ENCODE measurements at regions not wholly inside any gene's neighbourhood (a gene's known extent, or its start where the extent isn't known, plus 50 kb on each side); places are given as distances from the start of the nearest gene placed in this dataset.

DNA sequence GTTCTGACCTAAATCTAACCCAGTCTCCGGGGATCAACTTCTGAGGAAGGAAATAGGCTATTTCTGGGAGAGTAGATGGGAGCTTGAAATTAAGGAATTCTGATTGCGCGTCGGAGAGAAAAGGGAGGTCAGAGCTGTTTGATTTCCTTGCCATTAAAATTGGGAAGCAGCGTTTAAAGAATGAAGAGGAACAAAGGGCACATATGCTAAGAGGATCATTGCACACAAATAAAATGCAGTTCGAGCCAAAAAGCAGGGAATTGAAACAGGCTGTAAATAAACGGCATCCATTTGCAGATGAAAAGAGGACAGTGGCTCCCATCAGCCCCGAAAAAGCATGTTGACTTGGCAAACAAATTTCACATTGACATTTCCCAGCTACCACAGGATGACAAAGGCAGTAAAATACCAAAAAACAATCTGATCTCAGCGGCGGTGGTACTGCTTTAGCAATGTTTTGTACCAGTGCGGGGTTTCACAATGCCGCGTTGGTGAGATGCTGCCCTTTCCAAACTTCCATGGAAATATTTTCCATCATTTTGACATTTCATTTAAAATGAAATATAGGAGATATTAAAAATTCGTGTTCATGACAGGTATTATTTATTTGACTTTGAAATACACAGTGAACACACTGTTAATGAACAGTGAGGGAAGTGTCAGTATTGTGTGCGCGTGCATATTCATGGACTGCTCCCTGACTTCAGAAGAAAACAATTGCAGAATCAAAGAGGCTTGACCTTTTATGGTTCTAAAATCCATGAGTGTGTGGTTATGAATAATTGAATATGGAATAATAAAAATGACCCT lies 108.8 kb downstream of the SQOR start:
- Histone ChIP-seq H3K4me2 (ENCODE audit: low read length) (no peak overlapping the region), H3K4me1 (ENCODE audit: control insufficient read depth, insufficient read depth, low read length) (no peaks in the 10 kb centered on the region), H3K9ac (ENCODE audit: low read depth, low read length) (no peak overlapping the region), H3K9me3 (replicated peaks; ENCODE audit: low read length) (no peaks in the 10 kb centered on the region), H3K27me3 (ENCODE audit: control insufficient read depth, insufficient read depth, low read length) (no peaks in the 10 kb centered on the region), H3K4me3 (ENCODE audit: low read length) (no peak overlapping the region), H3K36me3 (ENCODE audit: insufficient read depth, low read length) (no peaks in the 10 kb centered on the region)

DNA sequence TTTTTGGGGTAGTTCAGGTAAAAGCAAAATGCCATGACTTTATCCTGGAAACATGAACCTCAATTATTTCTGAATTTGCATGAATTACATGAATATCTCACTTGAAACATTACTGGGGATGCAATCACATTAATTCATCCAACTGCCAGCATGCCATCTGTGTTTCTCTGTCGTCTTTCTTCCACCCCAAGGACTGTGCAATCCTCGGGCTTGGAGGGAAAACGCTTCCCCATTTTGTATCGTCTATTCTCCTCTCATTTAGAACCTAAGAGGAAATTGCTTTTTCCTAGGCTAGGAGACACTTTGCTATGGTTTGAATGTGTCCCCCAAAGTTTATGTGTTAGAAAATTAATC lies 109.4 kb downstream of the SQOR start:
- Histone ChIP-seq H3K4me3 (ENCODE audit: low read length) (no peak overlapping the region), H3K4me2 (ENCODE audit: low read length) (no peak overlapping the region), H3K4me1 (ENCODE audit: control insufficient read depth, insufficient read depth, low read length) (no peaks in the 10 kb centered on the region), H3K9me3 (replicated peaks; ENCODE audit: low read length) (no peaks in the 10 kb centered on the region), H3K27me3 (ENCODE audit: control insufficient read depth, insufficient read depth, low read length) (no peaks in the 10 kb centered on the region), H3K36me3 (ENCODE audit: insufficient read depth, low read length) (no peaks in the 10 kb centered on the region), H3K9ac (ENCODE audit: low read depth, low read length) (no peak overlapping the region)

DNA sequence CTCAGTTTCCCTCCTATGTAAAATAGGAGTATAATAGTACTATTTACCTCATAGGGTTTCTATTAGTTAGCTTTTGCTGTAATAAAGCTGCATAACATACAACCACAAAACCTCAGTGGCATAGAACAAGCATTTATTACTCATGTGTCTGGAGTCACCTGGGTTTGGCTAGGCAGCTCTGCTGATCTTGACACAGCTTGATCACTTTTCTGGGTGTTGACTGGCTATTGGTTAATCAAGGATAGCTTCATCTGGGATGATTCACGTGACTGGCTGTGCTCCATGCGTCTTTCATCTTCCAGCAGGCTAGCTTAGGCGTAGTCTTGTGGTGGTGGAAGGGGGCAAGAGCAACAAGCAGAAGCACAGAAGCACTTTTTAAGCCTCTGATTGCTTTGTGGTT lies 112.6 kb downstream of the SQOR start:
- no peak overlapping the region for H3K4me3 ChIP-seq (ENCODE audit: low read length)
- H3K9ac ChIP-seq (ENCODE audit: low read depth, low read length) = no peak overlapping the region
- no peaks in the 10 kb centered on the region for H3K36me3 ChIP-seq (ENCODE audit: insufficient read depth, low read length)
- H3K9me3 ChIP-seq (replicated peaks; ENCODE audit: low read length) = no peaks in the 10 kb centered on the region
- no peaks in the 10 kb centered on the region for H3K27me3 ChIP-seq (ENCODE audit: control insufficient read depth, insufficient read depth, low read length)
- no peaks in the 10 kb centered on the region for H3K4me1 ChIP-seq (ENCODE audit: control insufficient read depth, insufficient read depth, low read length)
- H3K4me2 ChIP-seq (ENCODE audit: low read length) = no peak overlapping the region

DNA sequence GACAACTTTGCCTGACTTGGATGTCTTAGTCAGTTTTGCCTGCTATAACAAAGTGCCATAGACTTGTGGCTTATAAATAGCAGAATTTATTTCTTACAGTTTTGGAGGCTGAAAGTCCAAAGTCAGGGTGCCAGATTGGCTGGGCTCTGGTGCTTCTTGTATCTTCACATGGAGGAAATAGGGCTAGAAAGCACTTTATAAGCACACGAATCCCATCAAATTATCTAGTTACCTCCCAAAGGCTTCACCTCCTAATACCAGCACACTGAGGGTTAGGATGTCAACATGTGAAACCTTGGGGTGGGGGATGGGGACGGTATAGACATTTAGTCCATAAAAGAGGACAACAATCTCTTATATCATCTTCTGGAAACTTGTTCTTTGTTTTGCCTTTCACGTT lies 116.8 kb downstream of the SQOR start:
- no peak overlapping the region for H3K9ac ChIP-seq (ENCODE audit: low read depth, low read length)
- H3K27me3 ChIP-seq (ENCODE audit: control insufficient read depth, insufficient read depth, low read length) = no peaks in the 10 kb centered on the region
- no peaks in the 10 kb centered on the region for H3K4me1 ChIP-seq (ENCODE audit: control insufficient read depth, insufficient read depth, low read length)
- H3K4me3 ChIP-seq (ENCODE audit: low read length) = no peak overlapping the region
- H3K36me3 ChIP-seq (ENCODE audit: insufficient read depth, low read length) = no peaks in the 10 kb centered on the region
- H3K9me3 ChIP-seq (replicated peaks; ENCODE audit: low read length) = no peaks in the 10 kb centered on the region
- no peak overlapping the region for H3K4me2 ChIP-seq (ENCODE audit: low read length)

DNA sequence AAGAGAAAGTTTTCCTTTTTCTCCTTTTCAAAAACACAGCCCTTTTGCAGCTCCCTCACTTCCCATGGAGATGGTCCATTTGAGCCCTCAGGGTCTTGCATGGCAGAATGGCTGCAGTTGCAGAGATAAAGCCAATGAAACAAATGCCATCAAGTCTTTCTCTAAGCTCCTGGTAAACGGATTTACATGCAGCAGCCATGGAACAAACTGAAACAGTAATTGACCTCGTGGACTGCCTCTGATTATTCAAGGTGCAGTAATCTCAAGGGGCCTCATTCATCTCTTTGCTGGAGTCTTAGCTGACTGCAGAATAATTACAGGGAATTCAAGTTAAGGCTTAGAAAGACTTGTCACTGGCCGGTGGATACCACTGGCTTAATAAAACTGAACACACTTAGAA lies 125.1 kb downstream of the SQOR start:
- Histone ChIP-seq H3K36me3 (ENCODE audit: insufficient read depth, low read length) (no peaks in the 10 kb centered on the region), H3K9me3 (replicated peaks; ENCODE audit: low read length) (no peaks in the 10 kb centered on the region), H3K4me2 (ENCODE audit: low read length) (no peak overlapping the region), H3K4me1 (ENCODE audit: control insufficient read depth, insufficient read depth, low read length) (no peaks in the 10 kb centered on the region), H3K4me3 (ENCODE audit: low read length) (no peak overlapping the region), H3K9ac (ENCODE audit: low read depth, low read length) (no peak overlapping the region), H3K27me3 (ENCODE audit: control insufficient read depth, insufficient read depth, low read length) (no peaks in the 10 kb centered on the region)

DNA sequence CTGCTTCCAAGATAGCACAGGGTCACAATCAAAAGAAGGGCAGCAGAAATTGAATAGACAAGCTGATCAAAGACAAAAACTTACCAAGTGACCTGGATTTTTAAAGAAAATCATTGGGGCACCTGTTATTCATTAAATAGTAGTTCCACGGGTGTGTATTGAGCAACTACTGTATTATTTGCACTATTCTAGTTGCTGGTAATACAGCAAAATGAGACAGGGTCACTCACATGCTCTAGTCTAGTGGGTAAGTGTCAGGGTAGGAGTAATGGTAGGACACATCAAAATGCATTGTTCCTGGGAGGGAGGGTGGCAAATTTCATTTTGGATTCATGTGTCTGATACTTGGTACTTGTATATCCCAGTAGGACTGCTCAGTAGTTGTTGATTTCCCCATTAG lies 127.9 kb downstream of the SQOR start:
- no peak overlapping the region for H3K4me2 ChIP-seq (ENCODE audit: low read length)
- no peak overlapping the region for H3K4me3 ChIP-seq (ENCODE audit: low read length)
- no peaks in the 10 kb centered on the region for H3K36me3 ChIP-seq (ENCODE audit: insufficient read depth, low read length)
- H3K4me1 ChIP-seq (ENCODE audit: control insufficient read depth, insufficient read depth, low read length) = no peaks in the 10 kb centered on the region
- H3K9ac ChIP-seq (ENCODE audit: low read depth, low read length) = no peak overlapping the region
- H3K9me3 ChIP-seq (replicated peaks; ENCODE audit: low read length) = no peaks in the 10 kb centered on the region
- no peaks in the 10 kb centered on the region for H3K27me3 ChIP-seq (ENCODE audit: control insufficient read depth, insufficient read depth, low read length)

DNA sequence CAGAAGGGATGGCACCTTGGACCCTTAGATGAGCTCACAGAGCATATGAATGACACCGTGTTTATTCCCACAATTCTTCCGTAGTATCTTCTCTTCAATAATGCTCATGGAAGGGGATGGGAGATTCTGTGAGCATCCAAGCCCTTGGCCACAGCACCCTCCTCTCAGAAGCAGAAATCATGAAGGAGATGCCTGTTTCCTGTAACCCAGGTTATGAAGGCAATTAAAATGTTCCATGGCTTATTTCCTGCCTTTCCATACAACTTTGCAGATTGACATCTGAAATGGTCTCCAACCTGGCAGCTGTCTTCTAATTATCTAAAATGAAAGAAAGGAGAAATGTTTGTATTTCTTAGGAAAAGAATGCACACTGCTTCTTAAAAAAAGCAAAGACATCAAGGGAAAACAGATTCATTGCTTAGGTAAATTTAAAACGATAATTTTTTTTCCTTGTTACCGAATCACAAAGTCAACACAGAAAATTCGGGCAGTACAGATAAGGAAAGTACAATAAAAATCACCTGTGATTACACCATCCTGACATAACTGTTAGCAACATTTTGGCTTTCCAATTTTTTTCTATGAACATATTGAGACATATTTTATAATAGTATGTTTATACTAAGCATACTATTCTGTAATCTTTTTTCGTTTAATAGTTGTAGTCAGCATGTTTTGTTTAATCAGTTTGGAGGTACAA lies 128.5 kb downstream of the SQOR start:
- H3K4me1 ChIP-seq (ENCODE audit: control insufficient read depth, insufficient read depth, low read length) = no peaks in the 10 kb centered on the region

DNA sequence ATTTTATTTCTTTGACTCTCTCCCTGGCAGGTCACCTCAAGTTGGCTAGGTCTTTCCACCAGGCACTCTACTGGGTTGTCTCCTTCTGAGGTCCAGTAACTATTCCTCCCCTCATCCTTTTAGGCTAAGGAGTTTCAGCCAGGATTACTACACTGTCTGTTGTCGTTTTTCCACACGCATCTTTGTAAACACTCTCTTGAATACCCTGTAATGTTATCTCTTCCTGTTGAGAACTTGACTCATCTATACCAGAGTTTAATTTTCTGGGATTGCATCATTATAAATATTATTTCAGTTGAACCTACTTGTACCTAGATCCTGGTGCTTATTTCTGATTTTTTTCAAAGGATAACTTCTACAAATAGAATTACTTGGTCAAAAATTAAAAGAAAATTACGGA lies 138.3 kb downstream of the SQOR start:
- H3K4me2 ChIP-seq (ENCODE audit: low read length) = no peak overlapping the region
- no peaks in the 10 kb centered on the region for H3K9me3 ChIP-seq (replicated peaks; ENCODE audit: low read length)
- no peak overlapping the region for H3K9ac ChIP-seq (ENCODE audit: low read depth, low read length)
- H3K27me3 ChIP-seq (ENCODE audit: control insufficient read depth, insufficient read depth, low read length) = no peaks in the 10 kb centered on the region
- no peaks in the 10 kb centered on the region for H3K4me1 ChIP-seq (ENCODE audit: control insufficient read depth, insufficient read depth, low read length)
- H3K36me3 ChIP-seq (ENCODE audit: insufficient read depth, low read length) = no peaks in the 10 kb centered on the region
- H3K4me3 ChIP-seq (ENCODE audit: low read length) = no peak overlapping the region

More for the DNA sequence above, 128.5 kb downstream of the SQOR start:
- H3K36me3 ChIP-seq (ENCODE audit: insufficient read depth, low read length) = no peaks in the 10 kb centered on the region
- no peak overlapping the region for H3K9ac ChIP-seq (ENCODE audit: low read depth, low read length)
- H3K9me3 ChIP-seq (replicated peaks; ENCODE audit: low read length) = no peaks in the 10 kb centered on the region
- H3K4me3 ChIP-seq (ENCODE audit: low read length) = no peak overlapping the region
- no peaks in the 10 kb centered on the region for H3K27me3 ChIP-seq (ENCODE audit: control insufficient read depth, insufficient read depth, low read length)
- H3K4me2 ChIP-seq (ENCODE audit: low read length) = no peak overlapping the region

DNA sequence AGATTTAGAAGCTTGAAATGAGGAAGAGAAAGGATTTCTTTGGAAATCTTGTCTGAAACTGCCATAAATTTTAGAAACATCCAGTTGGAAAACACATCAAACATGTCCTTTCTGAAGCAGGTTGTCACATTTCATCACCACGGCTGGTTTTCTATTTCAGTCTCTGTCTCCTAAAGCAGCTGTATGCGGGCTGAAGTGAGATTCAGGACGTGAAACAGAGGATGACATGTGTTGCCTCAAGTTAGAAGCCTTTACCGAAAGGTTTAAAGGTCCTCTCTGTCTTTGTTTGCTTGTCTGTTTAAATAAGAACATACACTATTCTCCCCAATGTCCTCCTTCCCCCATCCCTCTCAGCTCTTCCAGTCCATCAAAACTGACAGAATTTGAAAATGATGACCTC lies 141.9 kb downstream of the SQOR start:
- Histone ChIP-seq H3K4me3 (ENCODE audit: low read length) (no peak overlapping the region), H3K9me3 (replicated peaks; ENCODE audit: low read length) (no peaks in the 10 kb centered on the region), H3K36me3 (ENCODE audit: insufficient read depth, low read length) (no peaks in the 10 kb centered on the region), H3K9ac (ENCODE audit: low read depth, low read length) (no peak overlapping the region), H3K4me2 (ENCODE audit: low read length) (no peak overlapping the region), H3K4me1 (ENCODE audit: control insufficient read depth, insufficient read depth, low read length) (no peaks in the 10 kb centered on the region), H3K27me3 (ENCODE audit: control insufficient read depth, insufficient read depth, low read length) (no peaks in the 10 kb centered on the region)

DNA sequence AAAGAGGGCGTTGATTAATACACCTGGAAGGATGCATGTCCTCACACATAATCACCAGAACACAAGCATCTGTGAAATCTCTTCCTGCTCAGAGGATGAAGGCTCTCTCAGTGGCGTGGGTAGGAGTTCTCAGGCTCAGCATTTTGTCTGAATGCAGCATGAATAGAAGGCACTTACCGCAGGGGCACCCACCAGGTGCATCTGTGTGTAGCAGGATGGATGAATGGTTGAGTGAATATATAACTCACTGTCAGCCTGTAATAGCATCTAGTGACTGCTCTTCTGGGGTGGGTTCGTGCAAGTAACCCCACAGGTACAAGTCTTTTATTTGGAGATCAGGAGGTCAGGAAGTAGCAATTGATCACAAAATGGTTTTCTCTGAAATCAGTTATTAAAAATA lies 143.0 kb downstream of the SQOR start:
- H3K9me3 ChIP-seq (replicated peaks; ENCODE audit: low read length) = no peaks in the 10 kb centered on the region
- no peak overlapping the region for H3K9ac ChIP-seq (ENCODE audit: low read depth, low read length)
- no peaks in the 10 kb centered on the region for H3K4me1 ChIP-seq (ENCODE audit: control insufficient read depth, insufficient read depth, low read length)
- H3K27me3 ChIP-seq (ENCODE audit: control insufficient read depth, insufficient read depth, low read length) = no peaks in the 10 kb centered on the region
- H3K4me3 ChIP-seq (ENCODE audit: low read length) = no peak overlapping the region
- H3K4me2 ChIP-seq (ENCODE audit: low read length) = no peak overlapping the region
- H3K36me3 ChIP-seq (ENCODE audit: insufficient read depth, low read length) = no peaks in the 10 kb centered on the region

DNA sequence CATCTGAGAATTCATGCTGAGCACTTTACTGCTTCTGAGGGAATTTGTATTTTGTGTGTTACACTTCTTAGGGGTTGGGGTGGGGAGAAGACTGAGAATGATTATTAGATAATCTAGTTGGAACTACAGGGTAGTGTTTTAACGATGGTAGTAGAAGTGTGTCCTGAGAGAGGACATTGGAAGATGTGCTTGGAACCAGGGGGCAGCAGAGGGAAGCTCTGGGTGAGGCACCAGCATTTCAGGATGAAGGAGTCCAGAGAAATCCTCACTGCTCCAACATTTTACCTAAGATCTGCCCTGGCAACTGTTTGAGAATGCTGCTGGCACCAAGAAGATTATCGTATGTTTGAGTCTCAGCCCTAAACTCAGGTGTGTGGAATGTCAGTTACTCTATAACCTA lies 145.5 kb downstream of the SQOR start:
- H3K4me1 ChIP-seq (ENCODE audit: control insufficient read depth, insufficient read depth, low read length) = no peaks in the 10 kb centered on the region
- no peak overlapping the region for H3K4me3 ChIP-seq (ENCODE audit: low read length)
- no peak overlapping the region for H3K9ac ChIP-seq (ENCODE audit: low read depth, low read length)
- no peaks in the 10 kb centered on the region for H3K36me3 ChIP-seq (ENCODE audit: insufficient read depth, low read length)
- no peaks in the 10 kb centered on the region for H3K9me3 ChIP-seq (replicated peaks; ENCODE audit: low read length)
- no peak overlapping the region for H3K4me2 ChIP-seq (ENCODE audit: low read length)
- no peaks in the 10 kb centered on the region for H3K27me3 ChIP-seq (ENCODE audit: control insufficient read depth, insufficient read depth, low read length)

DNA sequence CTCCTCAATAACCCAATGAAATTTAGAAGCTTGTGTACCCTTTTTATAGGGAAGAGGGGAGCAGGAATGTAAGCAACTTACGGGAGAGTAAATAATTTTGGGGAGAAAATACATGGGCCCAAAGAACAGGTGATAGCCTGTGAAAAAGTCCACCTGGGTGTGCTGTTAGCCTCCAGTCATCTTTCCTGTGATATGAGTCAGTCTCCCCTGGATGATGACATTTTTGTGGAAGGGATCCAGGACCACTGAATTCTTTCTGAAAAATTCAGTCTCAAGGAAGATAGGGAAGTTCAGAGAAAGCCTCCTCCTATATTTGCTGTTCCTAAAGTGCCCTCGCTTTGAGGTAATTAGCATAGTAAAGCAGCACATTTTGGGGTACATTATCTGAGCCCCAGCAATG lies 149.8 kb downstream of the SQOR start:
- no peak overlapping the region for H3K4me2 ChIP-seq (ENCODE audit: low read length)
- no peaks in the 10 kb centered on the region for H3K9me3 ChIP-seq (replicated peaks; ENCODE audit: low read length)
- H3K9ac ChIP-seq (ENCODE audit: low read depth, low read length) = no peak overlapping the region
- H3K4me3 ChIP-seq (ENCODE audit: low read length) = no peak overlapping the region
- H3K36me3 ChIP-seq (ENCODE audit: insufficient read depth, low read length) = no peaks in the 10 kb centered on the region
- H3K27me3 ChIP-seq (ENCODE audit: control insufficient read depth, insufficient read depth, low read length) = no peaks in the 10 kb centered on the region
- no peaks in the 10 kb centered on the region for H3K4me1 ChIP-seq (ENCODE audit: control insufficient read depth, insufficient read depth, low read length)

All from skeletal muscle satellite cell (primary cell).